RWPE2 (cell line): ENCODE measurements at regions not wholly inside any gene's neighbourhood (a gene's known extent, or its start where the extent isn't known, plus 50 kb on each side); places are given as distances from the start of the nearest gene placed in this dataset.
A peak's percentile ranks its signal among the peaks of the same experiment; 100 is the strongest.

Experiments used
- ATAC-seq: fragments of 200-7000 bp; cut with Tn5 transposase; 3 replicates; pipeline ENCODE4 v1.9.1; 2021; ENCODE audit warnings: low read depth
- DNase-seq: peaks from one replicate; pipeline ENCODE4 v3.0.0-alpha.2; 2020; ENCODE audit warnings: low spot score
- H3K27ac ChIP-seq: fragments of 450-650 bp; 2 replicates; pipeline ENCODE4 v1.5.1; 2017; ENCODE audit warnings: mild to moderate bottlenecking; ENCODE audit not compliant: poor library complexity, severe bottlenecking
- H3K27me3 ChIP-seq: fragments of 250-450 bp; sonication (Bioruptor Pico); 2 replicates; pipeline ENCODE4 v1.5.1; 2021; ENCODE audit warnings: mild to moderate bottlenecking, moderate library complexity; ENCODE audit not compliant: insufficient read depth, poor library complexity, severe bottlenecking
- H3K36me3 ChIP-seq: fragments of 250-450 bp; sonication (Bioruptor Pico); 2 replicates; pipeline ENCODE4 v1.5.1; 2020; ENCODE audit warnings: low read depth, mild to moderate bottlenecking, moderate library complexity
- H3K4me1 ChIP-seq: fragments of 250-450 bp; sonication (Bioruptor Pico); 2 replicates; pipeline ENCODE4 v1.5.1; 2021; ENCODE audit warnings: mild to moderate bottlenecking, moderate library complexity; ENCODE audit not compliant: insufficient read depth, poor library complexity, severe bottlenecking
- H3K4me3 ChIP-seq: fragments of 250-450 bp; sonication (Bioruptor Pico); 2 replicates; pipeline ENCODE4 v1.5.1; 2021; ENCODE audit warnings: mild to moderate bottlenecking, moderate library complexity; ENCODE audit not compliant: severe bottlenecking
- H3K9me3 ChIP-seq: fragments of 250-450 bp; sonication (Bioruptor Pico); 2 replicates; pipeline ENCODE4 v1.5.1; 2021; ENCODE audit warnings: mild to moderate bottlenecking, moderate library complexity; ENCODE audit not compliant: severe bottlenecking
- CTCF ChIP-seq: fragments of 450-650 bp; IDR thresholded peaks from one replicate; pipeline ENCODE4 v1.5.1; 2017; ENCODE audit warnings: mild to moderate bottlenecking, moderate library complexity; ENCODE audit not compliant: poor library complexity, severe bottlenecking

GRCh38 chr15:57897870-57898269 lies 167.6 kb downstream of the ALDH1A2 start:
- Histone ChIP-seq H3K9me3 (no peaks in the 10 kb centered on the region), H3K4me3 (no peak overlapping the region), H3K27me3 (no peaks in the 10 kb centered on the region), H3K36me3 (no peaks in the 10 kb centered on the region), H3K4me1 (peaks cover 6% of the 10 kb centered on the region), H3K27ac (no peak overlapping the region)
- DNase-seq (no peak), ATAC-seq (no peak)
- TF ChIP-seq CTCF, result no peak

GRCh38 chr15:57902155-57902554 lies 163.4 kb downstream of the ALDH1A2 start:
- H3K36me3 ChIP-seq, result no peaks in the 10 kb centered on the region
- peaks cover 6% of the 10 kb centered on the region for H3K4me1 ChIP-seq
- ATAC-seq (peak; percentile 80), DNase-seq (no peak)
- H3K9me3 ChIP-seq, result no peaks in the 10 kb centered on the region
- H3K27me3 ChIP-seq, result no peaks in the 10 kb centered on the region
- no peak overlapping the region for H3K27ac ChIP-seq
- H3K4me3 ChIP-seq, result no peak overlapping the region
- no peak for TF ChIP-seq CTCF
